ENCODE measurements at regions not wholly inside any gene's neighbourhood (a gene's known extent, or its start where the extent isn't known, plus 50 kb on each side); places are given as distances from the start of the nearest gene placed in this dataset.

GRCh38 chr10:129396021-129396722 lies 70.9 kb upstream of the MGMT start:
- H3K79me2 ChIP-seq = no peaks in the 10 kb centered on the region
- H3K9me2 ChIP-seq (replicated peaks; ENCODE audit: insufficient read depth) = no peaks in the 10 kb centered on the region
- H3K4me2 ChIP-seq = no peak overlapping the region
- H4K20me1 ChIP-seq (ENCODE audit: insufficient read depth, poor library complexity, severe bottlenecking) = no peaks in the 10 kb centered on the region
- peaks cover 6% of the 10 kb centered on the region for H3K4me1 ChIP-seq (ENCODE audit: insufficient read depth)
- WGBS (ENCODE audit: low lambda C conversion rate, missing lambda C conversion rate) = 92% methylated on average over 22 of the region's 22 CpGs
- no peak overlapping the region for H3K4me3 ChIP-seq
- no peaks in the 10 kb centered on the region for H3K36me3 ChIP-seq (replicated peaks; ENCODE audit: insufficient read depth, low read depth)
- no peak overlapping the region for H3K27ac ChIP-seq
- DNase-seq (ENCODE audit: low spot score) = no peak
- peaks cover 6% of the 10 kb centered on the region for H3K27me3 ChIP-seq
- no peak for TF ChIP-seq EZH2 (IDR thresholded peaks at IDR 0.05; ENCODE audit: borderline replicate concordance)
- no peak for TF ChIP-seq EZH2phosphoT487 (IDR thresholded peaks at IDR 0.05; ENCODE audit: low read depth, severe bottlenecking, unreplicated experiment)
- TF ChIP-seq, protein P1, sequence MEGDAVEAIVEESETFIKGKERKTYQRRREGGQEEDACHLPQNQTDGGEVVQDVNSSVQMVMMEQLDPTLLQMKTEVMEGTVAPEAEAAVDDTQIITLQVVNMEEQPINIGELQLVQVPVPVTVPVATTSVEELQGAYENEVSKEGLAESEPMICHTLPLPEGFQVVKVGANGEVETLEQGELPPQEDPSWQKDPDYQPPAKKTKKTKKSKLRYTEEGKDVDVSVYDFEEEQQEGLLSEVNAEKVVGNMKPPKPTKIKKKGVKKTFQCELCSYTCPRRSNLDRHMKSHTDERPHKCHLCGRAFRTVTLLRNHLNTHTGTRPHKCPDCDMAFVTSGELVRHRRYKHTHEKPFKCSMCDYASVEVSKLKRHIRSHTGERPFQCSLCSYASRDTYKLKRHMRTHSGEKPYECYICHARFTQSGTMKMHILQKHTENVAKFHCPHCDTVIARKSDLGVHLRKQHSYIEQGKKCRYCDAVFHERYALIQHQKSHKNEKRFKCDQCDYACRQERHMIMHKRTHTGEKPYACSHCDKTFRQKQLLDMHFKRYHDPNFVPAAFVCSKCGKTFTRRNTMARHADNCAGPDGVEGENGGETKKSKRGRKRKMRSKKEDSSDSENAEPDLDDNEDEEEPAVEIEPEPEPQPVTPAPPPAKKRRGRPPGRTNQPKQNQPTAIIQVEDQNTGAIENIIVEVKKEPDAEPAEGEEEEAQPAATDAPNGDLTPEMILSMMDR (IDR thresholded peaks at IDR 0.05; ENCODE audit: poor library complexity) = no peak
- no peaks in the 10 kb centered on the region for H3K9me3 ChIP-seq (ENCODE audit: low read depth)
- no peak overlapping the region for H2AFZ ChIP-seq

DNA sequence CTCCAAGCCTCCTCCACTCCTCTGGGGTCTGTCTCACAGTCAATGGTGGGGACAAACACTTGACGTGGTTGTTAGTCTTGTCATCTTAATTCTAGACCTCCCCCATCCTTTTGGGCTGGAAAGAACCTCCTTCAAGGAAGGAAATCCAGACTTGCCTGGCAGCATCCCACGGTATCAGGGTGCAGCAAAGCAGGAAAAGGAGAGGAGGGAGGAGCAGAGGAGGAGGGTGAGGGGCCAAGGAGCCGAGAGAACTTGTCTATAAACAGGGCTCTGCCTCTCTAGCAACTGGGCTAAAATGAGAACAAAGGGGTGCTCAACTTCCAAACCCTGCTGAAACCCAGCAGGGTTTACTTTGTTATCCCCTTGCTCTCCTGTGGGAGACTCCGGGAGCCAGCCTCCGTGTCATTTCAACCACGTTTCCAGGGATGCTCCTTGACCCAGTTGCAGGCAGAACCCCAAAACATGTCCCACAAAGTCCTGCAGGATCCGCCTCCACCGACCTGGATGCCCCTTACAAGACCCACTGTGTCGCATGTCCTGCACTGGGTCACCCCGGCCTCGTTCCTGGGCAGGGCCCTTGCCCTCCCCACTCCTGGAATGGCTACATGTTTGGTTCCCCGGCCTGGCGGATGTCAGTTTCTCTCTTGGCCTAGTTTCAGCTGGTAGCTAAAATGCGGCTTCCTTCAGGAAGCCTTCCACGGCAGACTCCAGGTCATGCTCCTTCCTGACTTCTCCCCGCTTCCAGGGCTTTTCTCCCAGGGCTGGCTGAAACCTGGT lies 69.7 kb upstream of the MGMT start:
- no peaks in the 10 kb centered on the region for H3K9me2 ChIP-seq (replicated peaks; ENCODE audit: insufficient read depth)
- peaks cover 6% of the 10 kb centered on the region for H3K4me1 ChIP-seq (ENCODE audit: insufficient read depth)
- TF ChIP-seq EZH2 (IDR thresholded peaks at IDR 0.05; ENCODE audit: borderline replicate concordance) (no peak), EZH2phosphoT487 (IDR thresholded peaks at IDR 0.05; ENCODE audit: low read depth, severe bottlenecking, unreplicated experiment) (no peak)
- TF ChIP-seq, protein P1 (IDR thresholded peaks at IDR 0.05; ENCODE audit: poor library complexity) = no peak
- H3K9me3 ChIP-seq (ENCODE audit: low read depth) = no peaks in the 10 kb centered on the region
- no peak overlapping the region for H2AFZ ChIP-seq
- DNase-seq (ENCODE audit: low spot score) = no peak
- no peak overlapping the region for H3K4me2 ChIP-seq
- no peaks in the 10 kb centered on the region for H3K79me2 ChIP-seq
- H3K27ac ChIP-seq = no peak overlapping the region
- H3K4me3 ChIP-seq = no peak overlapping the region
- H3K27me3 ChIP-seq = peaks cover 6% of the 10 kb centered on the region
- 88% methylated on average over 16 of the region's 16 CpGs for WGBS (ENCODE audit: low lambda C conversion rate, missing lambda C conversion rate)
- no peaks in the 10 kb centered on the region for H4K20me1 ChIP-seq (ENCODE audit: insufficient read depth, poor library complexity, severe bottlenecking)
- H3K36me3 ChIP-seq (replicated peaks; ENCODE audit: insufficient read depth, low read depth) = no peaks in the 10 kb centered on the region

DNA sequence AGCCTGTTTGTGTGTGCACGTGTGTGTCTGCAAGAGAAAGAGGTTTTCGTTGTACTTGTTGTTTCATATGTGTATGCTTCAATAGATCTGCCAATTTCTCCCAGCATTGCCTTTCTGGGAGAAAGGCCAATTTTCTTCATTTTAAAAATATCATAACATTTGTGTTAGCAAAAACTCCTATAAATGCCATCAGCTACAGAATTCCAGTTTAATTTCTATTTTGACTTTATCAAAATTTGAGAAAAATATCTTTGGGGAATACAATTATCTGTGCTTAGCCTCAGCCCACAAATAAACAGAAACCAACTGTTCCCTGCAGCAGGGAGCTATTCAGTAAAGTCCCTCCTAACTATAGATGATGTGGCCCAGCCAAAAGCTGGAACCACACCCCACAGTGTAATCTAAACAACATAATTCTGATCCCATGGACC lies 68.3 kb upstream of the MGMT start:
- no peaks in the 10 kb centered on the region for H3K9me2 ChIP-seq (replicated peaks; ENCODE audit: insufficient read depth)
- no peaks in the 10 kb centered on the region for H3K79me2 ChIP-seq
- no peak for DNase-seq (ENCODE audit: low spot score)

More for the DNA sequence above, 68.3 kb upstream of the MGMT start:
- Histone ChIP-seq H4K20me1 (ENCODE audit: insufficient read depth, poor library complexity, severe bottlenecking) (no peaks in the 10 kb centered on the region), H3K4me1 (ENCODE audit: insufficient read depth) (peaks cover 6% of the 10 kb centered on the region), H3K4me3 (no peak overlapping the region), H3K27ac (no peak overlapping the region), H3K4me2 (no peak overlapping the region), H3K9me3 (ENCODE audit: low read depth) (no peaks in the 10 kb centered on the region), H3K27me3 (peaks cover 6% of the 10 kb centered on the region), H2AFZ (no peak overlapping the region), H3K36me3 (replicated peaks; ENCODE audit: insufficient read depth, low read depth) (no peaks in the 10 kb centered on the region)
- WGBS (ENCODE audit: low lambda C conversion rate, missing lambda C conversion rate) = 67% methylated on average over 2 of the region's 2 CpGs
- TF ChIP-seq EZH2phosphoT487 (IDR thresholded peaks at IDR 0.05; ENCODE audit: low read depth, severe bottlenecking, unreplicated experiment) (no peak), EZH2 (IDR thresholded peaks at IDR 0.05; ENCODE audit: borderline replicate concordance) (no peak)
- TF ChIP-seq, protein P1 (IDR thresholded peaks at IDR 0.05; ENCODE audit: poor library complexity) = no peak
